GM12873 (cell line): ENCODE measurements at regions not wholly inside any gene's neighbourhood (a gene's known extent, or its start where the extent isn't known, plus 50 kb on each side); places are given as distances from the start of the nearest gene placed in this dataset.

Experiments
- TF ChIP-seq, protein P1 (sequence below): IDR thresholded peaks from 2 replicates; pipeline ENCODE4 v1.5.1; 2012; ENCODE audit warnings: low read depth, mild to moderate bottlenecking, moderate library complexity, low read length, control low read depth; ENCODE audit not compliant: insufficient read depth; ENCODE audit errors: missing control alignments

DNA sequence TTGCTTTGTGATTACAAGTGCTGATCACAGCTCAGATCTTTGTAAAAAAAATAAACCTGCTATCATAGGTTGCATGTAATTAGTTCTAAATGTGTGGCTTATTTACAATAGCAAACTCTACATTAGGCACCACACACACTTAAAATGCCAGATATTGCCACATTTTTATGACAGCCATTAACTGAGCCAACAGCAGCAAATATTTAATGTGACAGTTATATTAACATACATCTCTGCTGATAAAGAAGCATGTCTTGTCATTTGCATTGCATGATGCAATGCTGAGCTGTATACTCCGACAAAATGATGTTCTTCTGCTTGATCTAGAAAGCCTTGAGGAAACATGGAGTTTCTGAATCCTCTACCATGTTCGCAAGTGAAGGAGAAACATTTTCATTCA is 273.6 kb upstream of the VEPH1 start:
- TF ChIP-seq, protein P1, sequence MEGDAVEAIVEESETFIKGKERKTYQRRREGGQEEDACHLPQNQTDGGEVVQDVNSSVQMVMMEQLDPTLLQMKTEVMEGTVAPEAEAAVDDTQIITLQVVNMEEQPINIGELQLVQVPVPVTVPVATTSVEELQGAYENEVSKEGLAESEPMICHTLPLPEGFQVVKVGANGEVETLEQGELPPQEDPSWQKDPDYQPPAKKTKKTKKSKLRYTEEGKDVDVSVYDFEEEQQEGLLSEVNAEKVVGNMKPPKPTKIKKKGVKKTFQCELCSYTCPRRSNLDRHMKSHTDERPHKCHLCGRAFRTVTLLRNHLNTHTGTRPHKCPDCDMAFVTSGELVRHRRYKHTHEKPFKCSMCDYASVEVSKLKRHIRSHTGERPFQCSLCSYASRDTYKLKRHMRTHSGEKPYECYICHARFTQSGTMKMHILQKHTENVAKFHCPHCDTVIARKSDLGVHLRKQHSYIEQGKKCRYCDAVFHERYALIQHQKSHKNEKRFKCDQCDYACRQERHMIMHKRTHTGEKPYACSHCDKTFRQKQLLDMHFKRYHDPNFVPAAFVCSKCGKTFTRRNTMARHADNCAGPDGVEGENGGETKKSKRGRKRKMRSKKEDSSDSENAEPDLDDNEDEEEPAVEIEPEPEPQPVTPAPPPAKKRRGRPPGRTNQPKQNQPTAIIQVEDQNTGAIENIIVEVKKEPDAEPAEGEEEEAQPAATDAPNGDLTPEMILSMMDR = no peak

DNA sequence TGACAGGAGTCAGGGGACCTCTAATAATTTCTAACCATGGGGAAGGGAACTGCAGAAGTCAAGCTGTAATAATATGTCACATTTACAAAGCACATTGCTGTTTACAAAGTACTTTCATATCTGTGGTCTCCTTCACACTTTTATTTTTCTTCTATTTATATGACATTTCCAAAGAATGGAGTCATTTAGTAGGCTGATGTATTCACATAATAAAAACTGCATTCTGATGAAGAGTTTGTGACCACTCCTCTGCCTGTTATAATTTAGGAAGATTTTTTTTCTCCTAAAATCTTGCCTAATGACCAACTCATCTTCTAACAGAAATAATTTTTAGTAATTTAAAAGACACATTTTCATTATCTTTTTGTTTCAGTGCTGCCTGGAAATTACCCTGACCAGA is 272.2 kb upstream of the VEPH1 start:
- TF ChIP-seq, protein P1 = no peak

DNA sequence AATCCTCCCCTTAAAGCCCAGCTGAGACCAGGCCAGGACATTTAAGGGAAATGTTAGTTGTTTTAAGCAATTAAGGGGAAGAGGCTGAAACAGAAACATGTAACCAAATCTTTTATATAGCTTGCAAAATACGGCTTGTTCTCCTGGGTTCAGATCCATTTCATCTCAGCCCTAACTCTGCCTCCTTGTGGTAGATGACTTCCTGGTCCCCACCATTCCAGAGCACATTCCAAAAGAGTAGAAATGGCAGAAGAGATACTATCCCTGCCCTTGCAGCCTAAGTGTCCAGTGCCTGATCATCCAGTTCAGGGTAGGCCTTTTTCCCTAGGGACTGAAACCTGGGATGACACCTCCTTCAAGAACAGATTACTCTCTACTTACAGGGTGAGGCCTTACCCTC is 266.2 kb upstream of the VEPH1 start:
- TF ChIP-seq, protein P1 = no peak

DNA sequence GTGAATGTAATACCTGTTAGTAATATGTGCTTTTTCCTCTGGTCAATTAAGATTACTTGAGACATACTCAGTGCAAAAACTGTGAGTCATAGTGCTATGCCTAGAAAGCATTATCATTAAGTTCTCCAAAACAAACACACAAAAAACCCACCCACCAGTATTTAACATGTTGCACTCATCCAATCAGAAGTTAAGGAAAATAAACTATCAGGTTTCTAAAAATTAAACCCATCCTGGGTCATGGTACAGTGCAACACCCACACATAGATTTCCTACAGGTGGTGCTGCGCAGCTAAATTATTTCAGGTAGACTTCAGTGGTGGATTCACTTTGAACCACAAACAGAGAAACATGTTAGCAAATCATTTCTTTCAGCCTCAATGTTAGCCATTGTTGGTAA is 264.4 kb upstream of the VEPH1 start:
- TF ChIP-seq, protein P1 = peak; percentile 2

DNA sequence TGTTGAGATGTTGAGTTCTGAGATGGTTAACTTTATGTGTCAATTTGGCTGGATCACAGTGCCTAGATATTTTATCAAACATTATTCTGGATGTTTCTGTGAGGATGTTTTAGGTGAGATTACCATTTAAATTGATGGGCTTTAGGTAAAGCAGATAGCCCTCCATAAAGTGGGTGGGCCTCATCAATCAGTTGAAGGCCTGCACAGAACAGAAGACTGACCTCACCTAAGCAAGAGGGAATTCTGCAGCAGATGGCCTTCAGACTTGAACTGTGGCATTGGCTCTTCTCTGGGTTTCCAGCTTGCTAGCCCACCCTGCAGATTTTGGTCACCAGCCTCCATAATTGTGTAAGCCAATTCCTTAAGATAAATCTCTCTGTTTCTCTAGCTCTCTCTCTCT is 260.4 kb upstream of the VEPH1 start:
- TF ChIP-seq, protein P1 = no peak

DNA sequence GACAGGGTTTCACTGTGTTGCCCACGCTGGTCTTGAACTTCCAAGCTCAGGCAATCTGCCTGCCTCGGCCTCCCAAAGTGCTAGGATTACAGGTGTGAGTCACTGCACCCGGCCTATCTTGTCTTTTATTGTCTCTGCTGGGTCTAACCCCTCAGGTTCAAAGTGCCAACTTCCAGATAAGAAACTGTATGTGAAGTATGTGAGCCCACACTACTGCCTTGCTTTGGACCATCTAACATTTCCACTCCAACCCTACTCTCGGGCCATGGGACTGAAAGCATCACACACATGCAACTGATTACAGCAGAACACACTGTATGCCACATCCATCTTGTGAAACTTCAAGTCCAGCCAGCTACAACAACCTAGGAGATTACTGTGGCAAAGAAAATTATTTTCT is 256.1 kb upstream of the VEPH1 start:
- TF ChIP-seq, protein P1 = no peak

DNA sequence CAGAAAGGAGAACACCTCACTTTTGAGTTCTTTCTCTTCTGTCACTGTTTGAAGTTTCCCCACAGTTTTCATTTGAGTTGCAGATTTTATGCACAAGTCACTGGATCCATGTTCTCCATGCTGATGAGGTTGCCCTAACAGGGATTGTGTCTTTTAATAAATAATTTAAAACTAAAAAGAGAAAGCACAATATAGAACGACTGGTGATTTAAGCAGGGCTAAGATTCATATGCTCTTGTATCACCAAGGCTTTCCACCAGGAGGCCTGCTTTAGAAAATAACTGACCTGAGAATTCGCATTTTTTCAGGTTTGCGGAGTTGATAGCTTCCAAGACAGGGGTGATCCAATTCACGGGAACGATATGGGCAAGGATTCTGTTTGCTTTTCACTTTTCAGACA is 252.0 kb upstream of the VEPH1 start:
- TF ChIP-seq, protein P1 = peak; percentile 12

DNA sequence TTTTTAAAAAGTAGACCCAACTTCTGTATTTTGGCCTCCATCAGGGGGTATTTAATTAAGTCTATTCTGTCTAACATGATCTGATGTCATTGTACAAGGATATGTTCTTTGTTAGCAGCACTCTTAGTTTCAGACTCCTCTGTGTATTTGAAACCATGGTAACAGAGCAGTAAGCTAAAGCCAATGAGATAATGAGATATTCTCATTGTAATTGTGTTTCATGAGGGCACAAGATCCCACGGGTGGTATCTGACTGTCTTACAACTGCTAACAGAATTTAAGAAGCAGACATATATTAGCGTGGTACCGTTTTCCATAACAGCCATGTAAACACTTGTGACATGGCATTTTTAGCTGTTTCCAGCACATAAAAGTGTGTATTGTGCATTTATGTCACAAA is 251.2 kb upstream of the VEPH1 start:
- TF ChIP-seq, protein P1 = no peak
